ENCODE measurements at regions not wholly inside any gene's neighbourhood (a gene's known extent, or its start where the extent isn't known, plus 50 kb on each side); places are given as distances from the start of the nearest gene placed in this dataset.

GRCh38 chr17:27244011-27244410 lies 49.9 kb upstream of the WSB1 start:
- no peak for DNase-seq (ENCODE audit: low read depth)
